ENCODE measurements at regions not wholly inside any gene's neighbourhood (a gene's known extent, or its start where the extent isn't known, plus 50 kb on each side); places are given as distances from the start of the nearest gene placed in this dataset.
A peak's percentile ranks its signal among the peaks of the same experiment; 100 is the strongest.

- Histone ChIP-seq H3K27ac (no peak overlapping the region), H3K4me1 (no peaks in the 10 kb centered on the region), H3K9me3 (no peaks in the 10 kb centered on the region), H3K27me3 (no peaks in the 10 kb centered on the region), H3K36me3 (no peaks in the 10 kb centered on the region), H3K4me3 (no peak overlapping the region)
- TF ChIP-seq POLR2A (IDR thresholded peaks at IDR 0.05) (no peak), CTCF (IDR thresholded peaks at IDR 0.05) (no peak)
- no peak for DNase-seq
- intact Hi-C loops (cut with DNase I; ENCODE audit: low total_unique reads) = no loop called here
Observed at GRCh38 chr1:58874342-58874741, 90.5 kb upstream of the JUN start.

- Histone ChIP-seq H3K27me3 (no peaks in the 10 kb centered on the region), H3K4me1 (no peaks in the 10 kb centered on the region), H3K4me3 (no peak overlapping the region), H3K27ac (no peak overlapping the region), H3K9me3 (no peaks in the 10 kb centered on the region), H3K36me3 (no peaks in the 10 kb centered on the region)
- intact Hi-C loops (cut with DNase I; ENCODE audit: low total_unique reads) = no loop called here
- no peak for TF ChIP-seq CTCF (IDR thresholded peaks at IDR 0.05)
- TF ChIP-seq POLR2A (IDR thresholded peaks at IDR 0.05) = no peak
- peak in 1 of 2 donors; percentile 34 for DNase-seq
Observed at GRCh38 chr1:58874757-58875755, 91.2 kb upstream of the JUN start.

- no peak for TF ChIP-seq POLR2A (IDR thresholded peaks at IDR 0.05)
- TF ChIP-seq CTCF (IDR thresholded peaks at IDR 0.05) = no peak
- Histone ChIP-seq H3K27me3 (no peaks in the 10 kb centered on the region), H3K9me3 (no peaks in the 10 kb centered on the region), H3K27ac (no peak overlapping the region), H3K36me3 (no peaks in the 10 kb centered on the region), H3K4me1 (no peaks in the 10 kb centered on the region), H3K4me3 (no peak overlapping the region)
- no peak for DNase-seq
- intact Hi-C loops (cut with DNase I; ENCODE audit: low total_unique reads) = no loop called here
Observed at GRCh38 chr1:58879464-58879863, 95.6 kb upstream of the JUN start.

GRCh38 chr1:58880592-58880991, 96.7 kb upstream of the JUN start:
- no peaks in the 10 kb centered on the region for H3K9me3 ChIP-seq
- H3K27me3 ChIP-seq = no peaks in the 10 kb centered on the region
- no peak overlapping the region for H3K27ac ChIP-seq
- H3K36me3 ChIP-seq = no peaks in the 10 kb centered on the region
- H3K4me3 ChIP-seq = no peak overlapping the region
- H3K4me1 ChIP-seq = no peaks in the 10 kb centered on the region
- intact Hi-C loops (cut with DNase I; ENCODE audit: low total_unique reads) = no loop called here
- DNase-seq = no peak
- TF ChIP-seq POLR2A (IDR thresholded peaks at IDR 0.05) (no peak), CTCF (IDR thresholded peaks at IDR 0.05) (no peak)

- H3K27me3 ChIP-seq = no peaks in the 10 kb centered on the region
- no peak for TF ChIP-seq POLR2A (IDR thresholded peaks at IDR 0.05)
- no peak for TF ChIP-seq CTCF (IDR thresholded peaks at IDR 0.05)
- H3K4me1 ChIP-seq = no peaks in the 10 kb centered on the region
- no peaks in the 10 kb centered on the region for H3K9me3 ChIP-seq
- no peaks in the 10 kb centered on the region for H3K36me3 ChIP-seq
- intact Hi-C loops (cut with DNase I; ENCODE audit: low total_unique reads) = no loop called here
- no peak overlapping the region for H3K4me3 ChIP-seq
- peak in 1 of 2 donors; percentile 31 for DNase-seq
- no peak overlapping the region for H3K27ac ChIP-seq
Observed at GRCh38 chr1:58881471-58881994, 97.7 kb upstream of the JUN start.

All from uterus (tissue), 3 donors.